LoVo (cell line): ENCODE measurements at regions not wholly inside any gene's neighbourhood (a gene's known extent, or its start where the extent isn't known, plus 50 kb on each side); places are given as distances from the start of the nearest gene placed in this dataset.
"Not testable (repeated sequence)": the region's sequence is repeated elsewhere in the genome, so short reads cannot be mapped to it uniquely, and the experiment has no call there.

ENCODE experiments used
- DNase-seq: peaks from one replicate; pipeline ENCODE4 v3.0.0-alpha.2; 2016; ENCODE audit warnings: low spot score

DNA sequence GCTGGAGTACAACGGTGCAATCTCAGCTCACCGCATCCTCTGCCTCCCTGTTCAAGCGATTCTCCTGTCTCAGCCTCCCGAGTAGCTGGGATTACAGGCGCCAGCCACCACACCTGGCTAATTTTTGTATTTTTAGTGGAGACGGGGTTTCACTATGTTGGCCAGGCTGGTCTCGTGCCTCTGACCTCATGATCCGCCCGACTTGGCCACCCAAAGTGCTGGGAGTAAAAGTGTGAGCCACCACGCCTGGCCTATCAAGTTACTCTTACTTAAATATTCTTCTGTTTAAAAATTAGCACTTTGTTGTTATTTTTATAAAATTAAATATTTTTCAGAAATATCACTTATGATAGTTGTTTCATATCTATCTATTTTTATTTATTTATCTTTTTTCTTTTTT lies 185.2 kb upstream of the REG3G start:
- not testable (repeated sequence) for DNase-seq

DNA sequence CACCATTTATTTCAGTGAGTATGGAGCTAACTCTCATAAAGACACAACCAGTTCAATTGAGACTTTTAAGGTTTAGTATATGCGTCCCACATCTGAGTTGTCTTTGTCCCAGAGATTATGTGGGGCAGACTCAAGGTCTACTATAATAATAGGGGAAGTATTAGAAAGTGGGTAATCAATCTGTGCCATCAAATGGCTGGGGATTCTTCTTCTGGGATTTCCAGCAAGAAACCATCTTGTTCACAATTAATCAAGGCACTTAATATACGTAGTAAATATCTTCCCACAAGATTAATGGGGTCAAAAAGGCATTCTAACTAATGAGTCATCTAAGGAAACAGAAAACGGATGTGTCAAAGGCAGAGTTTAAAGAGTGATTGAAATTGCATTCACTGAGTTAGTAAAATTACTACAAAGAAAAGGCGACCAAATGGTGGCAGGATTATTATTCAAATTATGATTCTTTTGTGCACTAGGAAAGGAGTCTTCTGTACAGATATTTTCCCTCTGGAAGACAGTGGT lies 179.8 kb upstream of the REG3G start:
- no peak for DNase-seq

DNA sequence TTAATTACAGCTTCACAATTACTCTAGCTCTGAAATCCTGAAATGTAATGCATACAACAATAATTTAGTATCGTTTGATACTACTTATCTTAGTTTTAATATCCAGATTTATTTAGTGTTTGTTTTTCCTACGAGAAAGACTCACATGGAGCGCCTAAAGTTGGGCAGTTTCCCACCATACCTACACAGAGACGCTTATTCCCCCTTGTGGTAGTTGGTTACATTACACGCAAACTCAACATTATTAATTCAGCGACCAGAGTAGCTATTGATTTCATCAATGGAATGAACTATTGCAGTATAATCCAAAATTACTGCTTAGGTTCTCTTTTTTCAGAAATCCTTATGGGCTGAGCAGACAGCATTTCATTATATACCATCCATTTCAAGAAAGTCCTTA lies 164.0 kb upstream of the REG3G start:
- DNase-seq, result peak; percentile 16

DNA sequence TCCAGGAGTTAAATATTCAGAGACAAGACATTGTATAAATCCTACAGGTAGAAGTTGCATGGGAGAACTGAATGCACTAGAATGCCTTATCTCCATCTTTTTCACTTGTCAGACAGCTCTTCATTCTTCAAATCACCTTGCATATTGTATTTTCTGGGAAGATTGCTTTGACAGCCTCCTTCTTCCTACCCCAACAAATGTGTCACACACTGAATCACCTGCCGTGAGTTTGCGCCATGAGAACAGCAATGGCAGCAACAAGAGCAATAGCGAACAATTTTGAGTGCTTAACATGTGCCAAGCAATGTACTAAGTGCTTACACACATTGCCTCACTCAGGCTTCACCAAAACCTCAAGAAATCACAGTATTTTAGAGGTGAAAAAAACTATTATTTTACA lies 161.3 kb upstream of the REG3G start:
- DNase-seq, result no peak

DNA sequence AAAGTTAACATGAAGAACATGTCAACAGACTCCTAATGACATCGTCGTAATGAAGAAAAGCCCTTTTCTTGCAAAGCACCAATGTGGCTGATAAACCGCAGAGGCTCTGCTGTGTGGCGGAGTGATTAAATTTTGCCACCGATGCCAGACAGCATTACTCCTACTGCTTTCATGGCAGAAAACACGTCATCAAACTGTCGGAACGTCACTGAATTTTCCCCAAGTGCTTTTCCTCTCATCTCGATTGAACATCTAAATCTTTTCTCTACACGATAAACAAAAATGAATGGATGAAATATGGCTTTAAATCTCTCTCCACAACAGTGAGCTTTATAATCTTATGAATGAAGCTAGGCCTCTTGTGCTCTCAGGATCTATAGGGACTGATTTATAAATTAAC lies 159.8 kb upstream of the REG3G start:
- DNase-seq, result no peak

DNA sequence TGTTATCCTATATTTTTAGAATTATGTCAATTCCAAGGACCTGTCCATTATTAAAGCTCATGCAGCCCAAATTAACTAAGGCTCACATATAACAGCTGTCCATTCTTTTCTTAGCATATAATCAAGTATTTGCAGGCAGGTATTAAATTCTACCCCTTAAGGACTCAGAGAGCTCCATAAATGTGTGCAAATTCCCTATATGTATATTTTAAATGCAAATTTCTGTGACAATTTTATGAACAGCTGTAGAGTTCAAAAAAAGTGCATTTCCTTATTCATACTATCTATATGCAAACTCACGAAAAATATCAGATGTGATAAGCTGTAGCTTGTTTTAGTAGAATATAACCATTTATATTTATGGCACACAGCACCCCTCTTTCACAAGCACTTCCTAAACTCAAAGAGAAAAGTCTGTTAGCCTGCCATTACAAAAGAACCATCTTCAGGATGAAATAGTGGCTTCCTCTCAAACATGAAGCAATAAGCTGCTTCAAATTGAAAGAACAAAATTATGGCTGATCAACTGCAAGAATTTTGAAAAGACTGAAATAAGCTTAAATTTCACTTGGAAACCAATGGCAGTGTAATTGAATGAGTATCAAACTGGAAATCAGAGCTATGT lies 155.0 kb upstream of the REG3G start:
- no peak for DNase-seq

DNA sequence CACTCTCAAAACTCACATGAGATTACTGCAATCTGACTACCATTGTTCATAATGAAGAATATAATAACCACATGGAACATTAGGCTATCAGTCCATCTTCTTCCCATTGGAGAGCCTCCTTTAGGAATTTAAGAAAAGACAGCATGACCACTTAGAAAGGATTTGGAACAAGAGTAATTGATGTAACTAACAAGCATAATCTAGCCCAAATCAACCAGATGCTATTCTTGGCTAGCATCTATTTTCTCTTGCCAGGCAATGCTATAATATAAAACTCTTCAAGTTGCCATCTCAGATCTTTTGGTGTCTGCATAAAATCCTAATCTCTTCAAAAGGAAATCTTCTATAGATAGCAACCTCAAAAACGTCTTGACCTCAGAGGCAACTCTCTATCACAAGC lies 152.0 kb upstream of the REG3G start:
- no peak for DNase-seq

DNA sequence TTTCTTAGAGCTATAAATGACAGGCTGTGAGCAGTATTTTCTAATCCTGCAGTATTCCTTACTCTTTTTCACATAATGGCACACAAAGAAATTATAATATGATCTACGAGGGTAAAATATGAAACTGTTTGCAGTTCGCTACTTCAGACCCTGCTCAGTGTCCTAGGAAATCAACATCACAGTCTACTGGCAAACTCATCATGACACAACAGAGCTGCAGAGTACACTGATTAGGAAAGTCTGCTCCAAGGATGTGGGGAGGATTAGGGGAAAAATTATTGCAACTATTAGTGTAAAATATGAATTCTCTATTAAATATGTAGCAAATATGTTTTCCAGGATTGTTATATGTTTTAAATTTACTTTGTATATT lies 149.2 kb upstream of the REG3G start:
- no peak for DNase-seq

DNA sequence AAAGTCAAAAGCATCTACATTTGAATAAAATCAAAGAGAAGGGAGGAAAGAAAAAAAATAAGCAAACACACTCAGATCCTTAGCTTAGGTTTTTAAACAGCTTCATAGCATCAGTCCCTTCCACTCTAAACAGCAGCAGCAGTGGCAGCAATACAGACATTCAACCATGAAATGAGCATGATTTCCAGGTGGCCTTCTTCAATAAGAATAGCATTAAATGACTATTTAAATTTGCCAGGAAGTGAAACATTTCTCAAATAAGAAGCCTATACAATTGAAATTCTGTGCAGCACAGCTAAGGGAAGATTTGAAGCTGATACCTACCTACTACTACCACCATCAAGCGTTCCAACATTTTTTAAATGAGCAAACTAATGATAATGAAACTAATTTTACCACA lies 138.1 kb upstream of the REG3G start:
- DNase-seq, result no peak

DNA sequence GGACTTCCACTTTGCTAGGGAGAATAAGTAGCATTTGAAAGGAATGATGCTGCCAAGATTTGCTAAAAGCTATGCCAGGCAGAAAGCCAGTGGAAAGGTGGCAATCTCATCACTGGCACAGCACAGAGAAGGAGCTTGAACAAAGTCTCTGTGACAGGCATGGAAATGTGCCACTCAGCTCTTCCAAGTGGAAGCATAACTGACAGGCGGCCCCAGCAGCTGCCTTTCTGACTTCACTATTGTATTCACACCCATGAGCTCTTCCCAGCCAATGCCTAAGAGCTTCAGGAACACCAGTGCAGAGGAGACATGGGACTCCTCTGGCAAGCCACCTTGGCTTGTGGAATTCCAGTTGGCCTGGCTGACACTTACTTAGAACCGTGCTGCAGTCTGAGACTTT lies 134.6 kb upstream of the REG3G start:
- no peak for DNase-seq

DNA sequence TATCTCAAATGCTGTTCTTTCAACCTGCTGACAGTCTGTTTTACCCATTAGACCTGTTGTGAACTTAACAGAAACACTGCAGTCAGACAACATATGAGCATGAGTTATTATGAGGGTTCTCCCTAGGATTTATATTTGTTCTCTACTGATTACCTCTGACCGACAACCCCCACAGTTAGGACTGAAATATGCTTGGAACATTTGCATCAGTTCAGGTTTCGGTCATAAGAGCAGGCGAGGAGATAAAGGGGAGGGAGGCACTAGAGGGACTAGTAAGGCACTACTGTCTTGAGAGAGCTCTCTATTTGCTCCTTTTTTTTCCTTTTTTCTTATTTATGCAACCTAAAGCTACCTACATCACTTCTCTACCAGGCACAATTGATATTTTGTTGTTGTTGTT lies 133.2 kb upstream of the REG3G start:
- no peak for DNase-seq

DNA sequence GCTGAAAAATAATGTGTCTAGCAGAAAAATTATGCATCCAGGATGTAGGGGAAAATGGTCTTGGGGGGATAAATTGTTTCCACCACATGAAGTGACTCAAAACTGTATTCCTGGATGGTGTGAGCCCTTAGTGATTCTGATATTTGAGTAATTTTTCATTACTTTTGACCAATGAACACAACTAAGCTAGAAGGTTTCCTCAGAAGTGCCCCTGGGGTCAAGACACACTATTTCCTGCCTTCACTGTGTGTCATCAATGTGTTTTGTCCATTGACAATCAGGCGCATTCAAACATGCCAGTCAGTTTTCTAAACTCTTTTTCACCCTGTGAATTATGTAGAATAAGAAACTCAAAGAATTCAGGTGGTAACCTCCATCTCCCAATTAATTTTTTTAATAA lies 130.5 kb upstream of the REG3G start:
- no peak for DNase-seq

DNA sequence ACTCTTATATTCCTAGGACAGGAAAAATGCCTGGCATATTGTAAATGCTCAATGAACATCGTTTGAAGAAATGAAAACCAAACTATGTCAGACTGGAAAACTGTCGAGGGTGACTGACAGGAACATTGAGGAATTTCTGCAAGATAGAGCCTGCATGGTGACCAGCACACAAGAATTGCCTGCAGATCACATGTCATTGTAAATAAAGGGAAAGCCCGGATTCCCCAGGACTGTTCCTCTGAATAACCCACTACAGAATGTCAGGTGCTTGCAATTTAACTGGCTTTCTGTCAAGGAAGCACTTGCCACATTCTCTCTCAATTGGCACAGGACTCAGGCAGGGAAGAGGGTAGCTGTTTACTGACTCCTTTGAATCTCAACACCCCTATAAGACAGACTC lies 129.0 kb upstream of the REG3G start:
- no peak for DNase-seq

DNA sequence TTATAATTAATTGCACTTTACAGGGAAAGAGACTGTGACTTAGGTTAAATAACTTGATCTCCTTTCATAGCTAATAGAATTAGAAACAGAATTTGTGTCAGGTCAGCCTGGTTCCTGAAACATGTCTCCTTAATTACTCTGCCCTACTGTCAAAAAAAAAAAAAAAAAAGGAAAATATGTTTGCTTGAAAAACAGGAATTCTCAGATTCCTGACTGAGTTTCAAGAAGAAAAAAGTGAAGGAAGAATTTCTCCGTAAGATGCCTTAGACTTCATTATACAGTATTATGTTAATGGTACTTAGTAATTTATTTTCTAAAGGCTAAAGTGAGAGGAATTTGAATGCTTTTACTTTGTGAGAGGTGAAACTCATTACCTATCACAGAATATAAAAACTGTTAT lies 118.4 kb upstream of the REG3G start:
- no peak for DNase-seq

DNA sequence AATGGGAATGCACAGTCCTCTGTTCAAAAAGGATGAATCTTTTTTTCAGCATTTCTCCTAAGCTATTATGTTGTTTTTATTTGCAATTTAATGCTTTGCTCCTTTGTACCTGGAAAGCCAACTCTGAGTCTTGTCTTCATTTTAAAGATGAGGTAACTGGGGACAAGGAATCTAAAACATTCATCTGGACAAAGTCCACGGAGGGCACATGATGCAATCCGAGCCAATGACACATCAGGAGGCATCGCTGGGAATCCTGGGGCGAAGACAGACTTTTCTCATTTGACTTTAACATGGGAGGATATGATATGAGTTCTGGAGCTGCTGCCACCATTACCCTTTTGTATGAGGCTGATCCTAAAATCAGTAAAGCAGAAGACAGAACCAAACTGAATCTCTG lies 116.5 kb upstream of the REG3G start:
- no peak for DNase-seq

DNA sequence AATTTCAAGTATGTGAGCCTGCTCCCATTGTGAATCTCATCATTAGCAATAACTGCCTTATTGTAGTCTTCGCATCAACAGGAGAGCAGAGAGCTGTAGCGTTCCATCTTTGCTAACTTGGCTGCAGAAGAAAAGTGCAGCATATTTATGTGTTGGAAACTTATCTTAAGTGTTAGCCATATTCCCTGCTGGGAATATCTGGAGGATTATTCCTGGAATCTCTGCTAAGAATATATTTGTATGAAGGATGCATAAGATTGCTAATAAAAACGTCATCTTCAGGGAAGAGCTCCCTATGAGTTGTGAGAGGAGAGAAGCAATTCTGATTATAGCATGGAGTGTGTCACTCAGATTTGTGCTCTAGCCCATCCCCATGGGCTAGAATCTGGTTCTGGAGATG lies 115.1 kb upstream of the REG3G start:
- no peak for DNase-seq

DNA sequence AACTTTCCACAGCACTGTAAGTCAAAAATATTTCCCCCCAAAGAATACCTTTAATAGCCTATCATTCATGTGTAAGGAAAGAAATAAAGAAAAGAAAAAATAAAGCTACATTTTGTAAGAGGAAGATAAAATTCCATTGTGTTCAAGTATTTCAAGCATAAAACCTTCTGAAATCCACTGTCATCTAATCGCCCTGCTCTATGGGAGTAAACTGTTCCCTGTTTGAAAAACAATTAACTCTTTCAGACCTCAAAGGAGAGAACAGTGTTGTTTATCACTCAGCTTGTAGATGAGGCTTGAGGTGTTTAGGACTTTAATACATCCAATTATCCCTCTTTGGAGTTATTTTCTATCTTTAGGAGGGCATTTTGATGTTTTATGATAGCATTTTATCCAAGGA lies 112.2 kb upstream of the REG3G start:
- no peak for DNase-seq

DNA sequence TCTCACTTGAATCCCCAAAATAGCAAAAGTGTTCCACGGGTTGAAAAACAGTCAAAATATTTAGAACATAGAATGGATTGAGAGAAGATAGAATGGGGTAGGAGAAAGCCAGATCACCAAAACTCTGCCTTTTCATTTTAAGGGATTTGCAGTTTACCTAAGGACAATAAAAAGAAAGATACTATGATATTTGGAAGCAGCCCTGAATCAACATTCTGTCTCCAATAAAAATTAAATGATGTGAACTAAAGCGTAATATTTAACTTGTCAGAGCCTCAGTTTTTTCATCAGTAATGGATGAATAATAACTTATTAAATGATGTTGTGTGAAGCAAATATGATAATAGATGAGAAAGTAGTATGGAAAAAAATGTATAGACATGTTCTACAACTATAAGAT lies 100.2 kb upstream of the REG3G start:
- no peak for DNase-seq

DNA sequence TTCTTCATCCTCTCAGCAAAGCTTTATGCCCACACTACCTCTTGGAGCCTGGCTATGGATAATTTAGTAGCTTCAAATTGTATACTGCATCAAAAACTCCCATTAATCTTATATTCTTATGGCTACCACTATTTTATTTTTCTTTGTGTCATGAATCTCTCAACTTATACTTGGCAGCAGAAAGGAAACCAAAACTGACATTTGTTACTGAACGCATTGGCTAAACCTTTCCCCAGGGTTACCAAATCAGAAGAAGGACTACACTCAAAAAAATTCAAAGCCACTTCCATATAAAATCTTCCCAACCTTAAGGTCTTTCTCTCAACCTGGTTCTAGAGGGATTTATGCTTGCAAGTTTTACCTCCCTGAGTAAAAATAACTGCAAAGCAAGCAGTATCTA lies 97.0 kb upstream of the REG3G start:
- no peak for DNase-seq

DNA sequence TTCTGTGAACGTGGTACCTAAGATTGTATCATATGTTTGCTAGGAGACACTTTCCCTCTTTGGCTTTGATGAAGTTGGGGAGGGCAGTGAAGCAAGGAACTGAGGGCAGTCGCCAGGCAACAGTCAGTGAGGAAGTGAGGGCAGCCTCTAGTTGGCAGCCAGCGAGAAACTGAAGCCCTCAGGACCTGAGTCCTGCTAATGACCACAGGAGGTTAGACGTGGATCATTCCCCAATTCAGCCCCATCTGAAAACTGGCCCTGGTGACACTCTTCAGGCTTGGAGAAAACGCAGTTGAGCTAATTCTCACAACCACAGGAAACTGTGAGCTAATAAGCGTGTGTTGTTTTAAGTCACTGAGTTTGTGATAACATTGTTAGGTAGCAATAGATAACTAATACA lies 84.5 kb upstream of the REG3G start:
- no peak for DNase-seq

DNA sequence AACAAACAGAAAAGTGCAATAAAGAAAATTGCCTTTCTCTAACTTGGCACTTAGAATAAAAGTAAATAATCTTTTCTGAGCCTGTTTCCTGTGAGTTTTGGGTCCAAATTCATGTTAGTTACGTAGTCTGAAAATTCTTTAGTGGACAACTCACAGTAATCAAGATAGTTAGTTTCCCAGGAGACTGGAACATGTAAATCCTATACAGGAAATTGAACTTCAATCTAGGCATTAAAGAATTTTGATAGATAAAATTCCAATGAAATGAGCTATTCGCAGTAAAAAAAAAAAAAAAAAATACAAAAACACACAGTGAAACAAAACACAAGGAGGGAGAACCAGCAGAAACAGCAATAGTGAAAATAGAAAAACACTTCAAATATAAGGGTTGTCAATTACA lies 83.8 kb upstream of the REG3G start:
- DNase-seq, result no peak

DNA sequence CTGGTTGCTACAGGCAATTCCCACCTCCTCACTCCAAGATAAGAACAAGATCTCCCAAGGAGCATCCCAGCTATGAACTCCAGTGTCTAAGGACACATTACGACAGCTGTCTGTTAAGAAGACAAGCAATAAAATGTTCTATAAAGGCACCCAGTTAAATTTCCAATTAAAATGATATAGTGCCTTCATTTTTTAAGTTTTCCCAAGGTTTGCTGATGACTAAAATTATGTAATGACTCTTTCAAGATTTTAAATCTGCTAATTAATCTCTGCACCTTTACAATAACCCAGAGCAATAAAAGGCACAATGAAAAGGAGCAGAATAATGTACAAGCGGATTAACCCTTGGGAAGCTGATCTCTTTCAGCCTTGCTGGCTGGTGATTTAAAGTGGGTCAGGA lies 61.6 kb upstream of the REG3G start:
- no peak for DNase-seq

DNA sequence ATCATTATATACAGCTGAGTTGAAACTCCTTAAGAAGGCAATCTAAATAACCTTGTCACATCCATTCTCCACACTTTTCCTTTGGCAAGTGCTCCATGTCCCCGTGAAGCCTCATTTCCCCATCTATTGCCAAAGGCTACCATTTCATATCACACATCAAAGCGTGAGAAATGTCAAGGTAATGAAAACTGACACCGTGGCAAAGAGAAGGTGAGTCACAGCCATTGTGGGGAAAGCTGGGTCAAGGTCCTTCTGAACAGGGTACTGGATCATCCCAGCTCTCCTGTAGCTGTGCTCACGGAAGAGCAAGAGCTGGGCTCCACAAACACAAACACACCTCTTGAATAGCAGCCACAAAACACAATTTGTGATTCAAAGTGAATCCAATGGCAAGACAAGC lies 58.2 kb upstream of the REG3G start:
- DNase-seq, result no peak

DNA sequence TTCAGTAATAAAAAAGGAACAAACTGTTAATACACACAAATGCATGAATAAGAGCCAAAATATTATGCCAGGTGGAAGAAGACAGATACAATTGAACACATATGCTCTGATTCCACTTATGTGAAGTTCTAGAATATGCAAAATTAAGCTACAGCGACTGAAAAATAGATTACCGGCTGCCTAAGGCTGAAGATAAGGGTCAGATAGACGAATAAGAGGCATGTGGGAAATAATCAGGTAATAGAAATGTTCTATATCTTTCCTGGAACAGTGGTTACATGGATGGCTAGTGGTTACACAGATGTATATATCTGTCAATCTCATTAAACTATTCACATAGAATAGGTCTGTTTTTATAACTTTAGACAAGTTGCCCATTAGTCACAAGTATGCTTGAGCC lies 51.9 kb upstream of the REG3G start:
- DNase-seq, result no peak
